Panc1 (cell line): ENCODE measurements at regions not wholly inside any gene's neighbourhood (a gene's known extent, or its start where the extent isn't known, plus 50 kb on each side); places are given as distances from the start of the nearest gene placed in this dataset.

Experiments
- ATAC-seq: fragments of 200-7000 bp; cut with Tn5 transposase; 2 replicates; pipeline ENCODE4 v1.9.1; 2020; ENCODE audit warnings: mild to moderate bottlenecking, moderate library complexity
- BruUV-seq: library from RNA; stranded (reverse); fragments of 400-500 nt; replicated peaks from 2 replicates; lab custom pipeline; 2021; lab: Mats Ljungman, UMichigan
- CTCF ChIA-PET: fragments of 300-600 bp; sonication (Branson Sonifier 250); formaldehyde crosslinking; loops from one replicate; lab custom pipeline; 2022; ENCODE audit warnings: antibody characterized with exemption; lab: Charles Lee
- POLR2A ChIA-PET: fragments of 300-600 bp; sonication (Branson Sonifier 250); formaldehyde crosslinking; loops from one replicate; lab custom pipeline; 2022; ENCODE audit warnings: antibody characterized with exemption; lab: Charles Lee
- DNase-seq: peaks from one replicate; pipeline ENCODE4 v3.0.0-alpha.2; 2010; ENCODE audit warnings: low read depth, low spot score
- H3K27ac ChIP-seq: 2 replicates; pipeline ENCODE4 v1.5.1; 2011; ENCODE audit warnings: mild to moderate bottlenecking, low read length, inconsistent platforms
- H3K27me3 ChIP-seq: fragments of 200-500 bp; sonication (Bioruptor generic); 2 replicates; pipeline ENCODE4 v1.6.0; 2014; ENCODE audit warnings: low read length, inconsistent platforms; ENCODE audit not compliant: control insufficient read depth, insufficient read depth
- H3K36me3 ChIP-seq: fragments of 200-500 bp; sonication (Bioruptor generic); 2 replicates; pipeline ENCODE4 v1.5.1; 2014; ENCODE audit warnings: inconsistent platforms, mild to moderate bottlenecking, low read length, moderate library complexity; ENCODE audit not compliant: control insufficient read depth, insufficient read depth
- H3K4me1 ChIP-seq: 2 replicates; pipeline ENCODE4 v1.5.1; 2011; ENCODE audit warnings: inconsistent platforms, mild to moderate bottlenecking, low read length, moderate library complexity; ENCODE audit not compliant: control insufficient read depth, insufficient read depth
- H3K4me3 ChIP-seq, 2 experiments: 2 replicates each; pipeline ENCODE4 v1.5.1; 2011 to 2012; ENCODE audit warnings: low read depth in 2 of 2, low read length in 2 of 2, mild to moderate bottlenecking in 2 of 2, inconsistent platforms in 1 of 2, moderate library complexity in 1 of 2
- H3K9me3 ChIP-seq: fragments of 200-500 bp; sonication (Bioruptor generic); 2 replicates; pipeline ENCODE4 v1.5.1; 2014; ENCODE audit warnings: low read depth, mild to moderate bottlenecking, inconsistent platforms, low read length, moderate library complexity; ENCODE audit not compliant: control insufficient read depth, insufficient read depth
- POLR2AphosphoS5 ChIP-seq: IDR thresholded peaks from 2 replicates; pipeline ENCODE4 v1.6.1; 2012; ENCODE audit warnings: mild to moderate bottlenecking, low read depth, low read length, moderate library complexity
- SIN3A ChIP-seq: IDR thresholded peaks from 2 replicates; pipeline ENCODE4 v1.6.1; 2012; ENCODE audit warnings: low read depth, mild to moderate bottlenecking, low read length, moderate library complexity, borderline replicate concordance; ENCODE audit not compliant: insufficient read depth
- TCF7L2 ChIP-seq: IDR thresholded peaks from 2 replicates; pipeline ENCODE4 v1.6.1; 2011; ENCODE audit warnings: mild to moderate bottlenecking, low read depth, low read length, inconsistent platforms
- in situ Hi-C: cut with HindIII; loops from 2 replicates; pipeline ENCODE4 v1.10.0; 2016; ENCODE audit warnings: low sequenced_read_pairs, low pct_unique_long_range_greater_than_20kb
- intact Hi-C: fragments of 100-400 bp; cut with micrococcal nuclease; formaldehyde crosslinking; loops from one replicate; pipeline ENCODE4 v1.10.0; 2022; ENCODE audit not compliant: unreplicated experiment
- TF ChIP-seq, protein P1 (sequence below): fragments of 450-650 bp; IDR thresholded peaks from 2 replicates; pipeline ENCODE4 v1.5.1; 2017; ENCODE audit warnings: mild to moderate bottlenecking
- TF ChIP-seq, protein P2 (sequence below), 2 experiments: IDR thresholded peaks; 2 replicates each; pipeline ENCODE4 v1.6.1; 2011 to 2012; ENCODE audit warnings: low read depth in 2 of 2, control low read depth in 1 of 2, low read length in 1 of 2, mild to moderate bottlenecking in 1 of 2, moderate library complexity in 1 of 2; ENCODE audit not compliant: insufficient read depth in 1 of 2

DNA sequence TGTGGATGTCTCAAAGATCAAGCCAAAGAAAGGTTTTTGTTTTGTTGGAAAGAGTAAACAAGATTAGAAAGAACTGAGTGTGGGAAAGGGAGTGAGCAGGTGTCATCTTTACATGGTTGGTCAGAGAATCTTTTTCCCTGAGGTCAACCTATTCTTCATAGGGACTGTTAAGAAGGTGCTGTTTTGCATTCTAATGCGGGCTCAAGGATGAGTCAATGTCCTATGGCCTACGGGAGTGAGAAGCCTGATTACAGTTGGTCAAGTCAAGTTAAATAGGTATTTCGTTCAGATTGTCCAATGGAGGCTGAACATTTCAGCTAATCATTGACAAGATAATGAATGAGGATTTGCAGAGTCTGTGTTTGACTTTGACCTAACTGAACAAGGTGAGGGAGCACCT lies 491.2 kb upstream of the PDZRN3 start:
- ChIA-PET POLR2A (no interaction called here), CTCF (no interaction called here)
- DNase-seq, result no peak
- Histone ChIP-seq H3K4me1 (no peaks in the 10 kb centered on the region), H3K36me3 (no peaks in the 10 kb centered on the region), H3K4me3 (no peak overlapping the region), H3K27ac (no peak overlapping the region), H3K27me3 (no peaks in the 10 kb centered on the region), H3K9me3 (no peaks in the 10 kb centered on the region)
- TF ChIP-seq, protein P1, sequence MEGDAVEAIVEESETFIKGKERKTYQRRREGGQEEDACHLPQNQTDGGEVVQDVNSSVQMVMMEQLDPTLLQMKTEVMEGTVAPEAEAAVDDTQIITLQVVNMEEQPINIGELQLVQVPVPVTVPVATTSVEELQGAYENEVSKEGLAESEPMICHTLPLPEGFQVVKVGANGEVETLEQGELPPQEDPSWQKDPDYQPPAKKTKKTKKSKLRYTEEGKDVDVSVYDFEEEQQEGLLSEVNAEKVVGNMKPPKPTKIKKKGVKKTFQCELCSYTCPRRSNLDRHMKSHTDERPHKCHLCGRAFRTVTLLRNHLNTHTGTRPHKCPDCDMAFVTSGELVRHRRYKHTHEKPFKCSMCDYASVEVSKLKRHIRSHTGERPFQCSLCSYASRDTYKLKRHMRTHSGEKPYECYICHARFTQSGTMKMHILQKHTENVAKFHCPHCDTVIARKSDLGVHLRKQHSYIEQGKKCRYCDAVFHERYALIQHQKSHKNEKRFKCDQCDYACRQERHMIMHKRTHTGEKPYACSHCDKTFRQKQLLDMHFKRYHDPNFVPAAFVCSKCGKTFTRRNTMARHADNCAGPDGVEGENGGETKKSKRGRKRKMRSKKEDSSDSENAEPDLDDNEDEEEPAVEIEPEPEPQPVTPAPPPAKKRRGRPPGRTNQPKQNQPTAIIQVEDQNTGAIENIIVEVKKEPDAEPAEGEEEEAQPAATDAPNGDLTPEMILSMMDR, result no peak
- TF ChIP-seq, protein P2, sequence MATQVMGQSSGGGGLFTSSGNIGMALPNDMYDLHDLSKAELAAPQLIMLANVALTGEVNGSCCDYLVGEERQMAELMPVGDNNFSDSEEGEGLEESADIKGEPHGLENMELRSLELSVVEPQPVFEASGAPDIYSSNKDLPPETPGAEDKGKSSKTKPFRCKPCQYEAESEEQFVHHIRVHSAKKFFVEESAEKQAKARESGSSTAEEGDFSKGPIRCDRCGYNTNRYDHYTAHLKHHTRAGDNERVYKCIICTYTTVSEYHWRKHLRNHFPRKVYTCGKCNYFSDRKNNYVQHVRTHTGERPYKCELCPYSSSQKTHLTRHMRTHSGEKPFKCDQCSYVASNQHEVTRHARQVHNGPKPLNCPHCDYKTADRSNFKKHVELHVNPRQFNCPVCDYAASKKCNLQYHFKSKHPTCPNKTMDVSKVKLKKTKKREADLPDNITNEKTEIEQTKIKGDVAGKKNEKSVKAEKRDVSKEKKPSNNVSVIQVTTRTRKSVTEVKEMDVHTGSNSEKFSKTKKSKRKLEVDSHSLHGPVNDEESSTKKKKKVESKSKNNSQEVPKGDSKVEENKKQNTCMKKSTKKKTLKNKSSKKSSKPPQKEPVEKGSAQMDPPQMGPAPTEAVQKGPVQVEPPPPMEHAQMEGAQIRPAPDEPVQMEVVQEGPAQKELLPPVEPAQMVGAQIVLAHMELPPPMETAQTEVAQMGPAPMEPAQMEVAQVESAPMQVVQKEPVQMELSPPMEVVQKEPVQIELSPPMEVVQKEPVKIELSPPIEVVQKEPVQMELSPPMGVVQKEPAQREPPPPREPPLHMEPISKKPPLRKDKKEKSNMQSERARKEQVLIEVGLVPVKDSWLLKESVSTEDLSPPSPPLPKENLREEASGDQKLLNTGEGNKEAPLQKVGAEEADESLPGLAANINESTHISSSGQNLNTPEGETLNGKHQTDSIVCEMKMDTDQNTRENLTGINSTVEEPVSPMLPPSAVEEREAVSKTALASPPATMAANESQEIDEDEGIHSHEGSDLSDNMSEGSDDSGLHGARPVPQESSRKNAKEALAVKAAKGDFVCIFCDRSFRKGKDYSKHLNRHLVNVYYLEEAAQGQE (IDR thresholded peaks at IDR 0.05; ENCODE audit: insufficient read depth in 1 of 2, low read depth in 2 of 2, low read length in 1 of 2), result no peak
- TF ChIP-seq SIN3A (no peak), TCF7L2 (no peak), POLR2AphosphoS5 (no peak)
- in situ Hi-C loops (no loop called here), intact Hi-C loops (no loop called here)
- no peak for ATAC-seq
- no TSS peak for BruUV-seq

DNA sequence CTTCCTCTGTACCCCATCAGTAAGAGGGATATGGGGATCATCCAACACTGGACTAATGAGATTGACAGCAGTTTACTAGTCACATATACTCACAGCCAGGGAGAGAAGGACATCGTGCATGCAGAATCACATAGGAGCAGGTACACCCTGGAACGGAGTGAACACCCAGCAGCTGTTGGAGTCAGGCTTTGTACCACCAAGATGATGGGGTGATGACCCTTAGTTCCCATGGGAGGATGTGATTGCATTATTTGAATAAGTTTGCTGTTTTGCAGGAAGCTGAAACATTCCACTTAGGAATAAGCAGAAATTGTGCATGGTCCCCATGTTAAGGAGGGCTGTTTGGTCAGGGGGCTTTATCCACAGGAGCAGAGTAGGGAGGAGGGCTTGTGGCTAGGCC lies 482.7 kb upstream of the PDZRN3 start:
- in situ Hi-C loops (no loop called here), intact Hi-C loops (no loop called here)
- ATAC-seq (no peak), DNase-seq (no peak)
- ChIA-PET POLR2A (no interaction called here), CTCF (no interaction called here)
- TF ChIP-seq, protein P1, result no peak
- TF ChIP-seq SIN3A (no peak), TCF7L2 (no peak), POLR2AphosphoS5 (no peak)
- TF ChIP-seq, protein P2 (IDR thresholded peaks at IDR 0.05; ENCODE audit: insufficient read depth in 1 of 2, low read depth in 2 of 2, low read length in 1 of 2), result no peak
- Histone ChIP-seq H3K9me3 (no peaks in the 10 kb centered on the region), H3K36me3 (no peaks in the 10 kb centered on the region), H3K27me3 (no peaks in the 10 kb centered on the region), H3K4me3 (no peak overlapping the region), H3K4me1 (no peaks in the 10 kb centered on the region), H3K27ac (no peak overlapping the region)
- BruUV-seq, result no TSS peak
